HG03025 (cell line): ENCODE measurements at regions not wholly inside any gene's neighbourhood (a gene's known extent, or its start where the extent isn't known, plus 50 kb on each side); places are given as distances from the start of the nearest gene placed in this dataset.
"Not testable (repeated sequence)": the region's sequence is repeated elsewhere in the genome, so short reads cannot be mapped to it uniquely, and the experiment has no call there.

Experiments used
- ATAC-seq: cut with Tn5 transposase; IDR thresholded peaks from one replicate; pipeline ENCODE4 v1.9.1; 2021; ENCODE audit warnings: mild to moderate bottlenecking, moderate library complexity; ENCODE audit not compliant: unreplicated experiment, low FRiP score

GRCh38 chr13:94914895-94915294 is 202.6 kb upstream of the SOX21 start:
- ATAC-seq = no peak

GRCh38 chr13:94906605-94907004 is 194.3 kb upstream of the SOX21 start:
- ATAC-seq = no peak

GRCh38 chr13:94902722-94903407 is 190.5 kb upstream of the SOX21 start:
- no peak for ATAC-seq

DNA sequence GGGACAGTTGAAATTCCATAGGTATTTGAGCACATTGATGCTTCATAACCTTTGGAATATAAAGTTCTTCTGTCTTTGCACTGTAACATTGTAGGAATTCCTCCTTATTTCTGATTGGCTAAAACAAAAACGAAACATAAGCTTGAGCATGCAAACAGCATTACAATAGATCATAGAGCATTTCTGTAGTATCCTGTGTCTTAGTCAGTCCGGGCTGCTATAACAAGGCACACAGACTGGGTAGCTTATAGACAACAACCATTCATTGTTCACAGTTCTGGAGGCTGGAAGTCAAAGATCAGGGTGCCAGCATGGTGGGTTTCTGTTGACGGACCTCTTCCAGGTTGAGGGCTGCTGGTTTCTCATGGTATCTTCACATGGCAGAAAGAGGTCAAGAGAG is 188.7 kb upstream of the SOX21 start:
- ATAC-seq = no peak

DNA sequence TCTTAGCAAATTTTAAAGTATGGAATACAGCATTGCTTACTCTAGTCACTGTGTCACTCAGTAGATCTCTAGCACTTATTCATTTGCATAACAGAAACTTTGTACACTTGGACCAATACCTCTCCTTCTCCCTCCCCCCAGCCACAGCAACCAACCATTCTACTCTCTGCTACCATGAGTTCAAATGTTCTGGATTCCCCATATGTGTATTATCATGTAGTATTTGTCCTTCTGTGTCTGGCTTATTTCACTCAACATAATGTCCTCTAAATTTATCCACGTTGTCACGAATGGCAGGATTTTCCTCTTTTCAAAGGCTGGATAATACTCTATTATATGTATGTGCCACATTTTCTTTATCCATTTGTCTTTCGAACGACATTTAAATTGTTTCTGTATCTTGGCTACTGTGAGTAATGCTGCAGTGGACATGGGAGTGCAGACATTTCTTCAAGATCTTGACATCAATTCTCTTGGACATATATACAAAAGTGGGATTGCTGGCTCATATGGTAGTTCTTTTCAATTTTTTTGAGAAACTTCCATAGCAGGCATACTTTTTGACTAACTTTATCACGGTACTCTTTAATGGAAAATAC is 184.5 kb upstream of the SOX21 start:
- ATAC-seq = no peak

- ATAC-seq = no peak
Measured at GRCh38 chr13:94896238-94896637, 183.9 kb upstream of the SOX21 start.

DNA sequence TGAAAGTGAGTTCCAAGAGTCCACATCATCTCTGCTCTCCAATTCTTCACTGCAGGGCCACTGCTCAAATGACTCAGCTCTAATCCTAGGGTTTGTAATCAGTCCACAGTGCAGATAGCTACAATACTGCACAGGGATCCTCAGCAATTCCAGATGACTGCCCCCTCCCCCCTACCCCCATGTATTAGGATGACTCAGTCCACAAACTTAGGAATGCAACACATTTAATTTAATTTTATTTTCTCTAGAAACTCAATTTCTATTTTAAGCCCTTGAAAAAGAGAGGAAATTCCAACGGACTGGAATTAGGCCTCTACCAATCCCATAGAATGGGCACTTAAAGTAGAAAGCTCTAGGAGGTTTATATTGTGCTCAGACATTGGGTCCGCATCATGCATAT is 173.8 kb upstream of the SOX21 start:
- ATAC-seq = no peak

DNA sequence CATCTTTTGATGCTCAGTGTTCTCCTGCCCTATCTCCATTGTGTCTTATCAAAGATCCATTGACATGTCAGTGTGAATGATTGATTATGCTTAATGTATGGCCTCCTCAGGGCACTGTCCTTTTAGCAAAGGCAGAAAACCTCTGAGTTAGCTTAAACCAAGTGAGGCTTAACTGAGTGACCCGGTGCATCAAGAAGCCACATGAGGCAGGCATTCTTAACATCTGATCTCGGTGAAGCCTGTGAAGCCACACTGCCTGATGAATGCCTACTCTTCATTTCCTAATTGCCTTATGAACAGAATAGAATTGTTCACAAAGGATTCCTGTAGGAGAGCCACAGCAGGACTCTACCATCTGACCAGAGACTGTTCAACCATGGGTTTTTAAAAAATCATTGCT is 168.1 kb upstream of the SOX21 start:
- no peak for ATAC-seq

- no peak for ATAC-seq
Measured at GRCh38 chr13:94878602-94879165, 166.3 kb upstream of the SOX21 start.

DNA sequence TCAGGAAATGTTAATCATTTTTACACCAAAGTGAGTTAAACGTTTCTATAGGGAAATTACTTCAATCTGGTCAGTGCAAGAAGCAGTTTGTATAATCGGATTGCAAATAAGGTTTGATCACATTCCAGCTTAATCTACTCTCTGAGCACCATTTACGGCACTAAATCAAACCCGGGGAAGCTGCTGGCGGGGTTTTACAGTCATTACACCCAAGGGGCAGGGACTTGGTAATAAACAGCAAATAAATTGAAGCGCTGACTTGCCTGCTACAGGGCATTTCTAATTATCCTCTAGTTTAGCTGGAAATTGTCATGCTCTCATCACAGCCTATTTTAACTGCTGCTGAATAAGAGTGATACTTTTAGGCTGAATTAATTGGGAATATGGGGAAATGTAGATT is 152.1 kb upstream of the SOX21 start:
- ATAC-seq = no peak

- no peak for ATAC-seq
Measured at GRCh38 chr13:94860981-94861407, 148.6 kb upstream of the SOX21 start.

GRCh38 chr13:94859811-94860210 is 147.5 kb upstream of the SOX21 start:
- ATAC-seq = no peak

- ATAC-seq = no peak
Measured at GRCh38 chr13:94859278-94859691, 146.9 kb upstream of the SOX21 start.

DNA sequence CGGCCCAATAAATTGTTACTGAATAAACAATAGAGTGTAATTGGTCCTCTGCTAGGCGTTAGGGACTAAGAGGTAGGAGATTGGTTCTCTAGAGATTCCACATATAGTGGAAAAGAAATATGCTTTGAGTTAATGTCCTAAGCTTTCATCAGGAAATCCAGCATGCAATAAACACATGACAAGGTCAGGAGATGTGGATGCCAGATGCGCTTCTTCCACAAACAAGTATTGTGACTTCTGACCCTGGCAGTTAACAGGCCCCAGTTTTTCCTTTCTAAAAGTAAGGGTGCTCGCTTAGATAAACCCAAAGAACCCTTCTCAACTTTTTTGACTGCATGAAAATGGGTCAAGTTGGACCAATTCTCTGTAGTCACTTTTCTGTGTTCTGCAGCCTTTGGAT is 146.5 kb upstream of the SOX21 start:
- ATAC-seq = no peak

GRCh38 chr13:94854688-94855087 is 142.3 kb upstream of the SOX21 start:
- no peak for ATAC-seq

GRCh38 chr13:94851576-94851975 is 139.2 kb upstream of the SOX21 start:
- no peak for ATAC-seq

DNA sequence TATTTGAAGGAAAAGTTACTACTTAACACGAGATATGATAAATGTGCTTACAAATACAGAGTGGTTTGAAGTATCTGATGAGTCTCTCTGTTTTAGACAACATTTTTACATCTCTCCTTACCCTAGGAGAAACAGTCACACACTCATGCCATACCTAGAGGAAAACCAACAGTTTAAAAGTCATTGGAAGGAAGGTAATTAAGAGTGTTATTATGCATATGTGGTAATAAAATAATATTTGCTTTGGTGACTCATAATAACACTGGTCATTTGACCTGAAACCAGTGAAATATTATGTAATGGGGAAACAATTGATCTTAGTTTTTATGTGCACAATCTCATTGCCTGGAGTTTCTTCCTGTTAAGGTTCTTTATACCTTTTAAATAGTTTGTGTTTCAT is 136.9 kb upstream of the SOX21 start:
- ATAC-seq = no peak

DNA sequence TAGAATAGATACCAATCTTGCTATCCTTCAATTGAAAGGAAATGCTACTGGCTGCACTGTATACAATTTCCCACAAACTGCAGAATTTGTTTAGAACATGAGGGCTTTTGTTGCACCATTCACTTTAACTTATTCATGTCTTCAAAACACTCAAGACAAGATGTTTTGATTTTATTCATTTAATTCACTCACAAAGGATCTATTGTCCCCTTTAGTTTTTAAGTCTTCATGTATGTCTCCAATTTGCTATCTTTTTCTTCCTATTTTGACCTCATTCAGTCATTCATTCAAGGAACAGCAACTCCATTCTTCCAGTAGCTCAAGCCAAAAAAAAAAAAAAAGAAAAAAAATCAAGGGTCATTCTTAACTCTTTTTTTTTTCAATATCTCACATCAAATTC is 130.6 kb upstream of the SOX21 start:
- no peak for ATAC-seq

DNA sequence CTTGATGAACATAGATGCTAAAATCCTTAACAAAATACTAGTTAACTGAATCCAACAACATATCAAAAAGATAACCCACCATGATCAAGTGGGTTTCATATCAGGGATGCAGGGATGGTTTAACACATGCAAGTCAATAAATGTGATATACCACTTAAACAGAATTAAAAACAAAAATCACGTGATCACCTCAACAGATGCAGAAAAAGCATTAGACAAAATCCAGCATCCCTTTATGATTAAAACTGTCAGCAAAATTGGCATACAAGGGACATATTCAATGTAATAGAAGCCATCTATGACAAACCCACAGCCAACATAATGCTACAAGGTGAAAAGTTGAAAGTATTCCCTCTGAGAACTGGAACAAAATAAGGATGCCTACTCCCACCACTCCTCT is 124.7 kb upstream of the SOX21 start:
- not testable (repeated sequence) for ATAC-seq

- no peak for ATAC-seq
Measured at GRCh38 chr13:94829837-94830365, 117.6 kb upstream of the SOX21 start.

GRCh38 chr13:94829185-94829836 is 117.0 kb upstream of the SOX21 start:
- no peak for ATAC-seq
